Activated CD4-positive, alpha-beta T cell treated with anti-CD3 and anti-CD28 coated beads, Interleukin-2, Interleukin-6, amounts not matched to agents 100 ng/mL and 50 ng/mL, durations not matched to agents 16 hours and 8 hours (primary cell): ENCODE measurements at regions not wholly inside any gene's neighbourhood (a gene's known extent, or its start where the extent isn't known, plus 50 kb on each side); places are given as distances from the start of the nearest gene placed in this dataset.
"Not testable (repeated sequence)": the region's sequence is repeated elsewhere in the genome, so short reads cannot be mapped to it uniquely, and the experiment has no call there.

Experiments
- DNase-seq: peaks from one replicate; pipeline ENCODE4 v3.0.0-alpha.2; 2020

DNA sequence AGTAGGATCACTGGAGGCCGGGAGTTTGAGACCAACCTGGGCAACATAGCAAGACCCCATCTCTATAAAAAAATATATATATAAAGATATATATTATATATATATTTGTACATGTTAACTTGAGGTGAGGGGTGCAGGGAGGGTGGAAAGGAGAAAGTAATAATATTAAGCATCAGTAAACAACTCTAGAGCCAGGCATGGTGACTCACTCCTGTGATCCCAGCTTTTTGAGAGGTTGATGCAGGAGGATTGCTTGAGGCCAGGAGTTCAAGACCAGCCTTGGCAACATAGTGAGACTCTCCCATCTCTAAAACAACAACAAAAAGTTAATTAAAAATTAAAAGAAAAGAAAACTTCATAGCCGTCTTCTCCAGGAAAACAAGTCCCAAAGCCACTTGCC is 61.7 kb upstream of the SMURF2 start:
- DNase-seq, result no peak

DNA sequence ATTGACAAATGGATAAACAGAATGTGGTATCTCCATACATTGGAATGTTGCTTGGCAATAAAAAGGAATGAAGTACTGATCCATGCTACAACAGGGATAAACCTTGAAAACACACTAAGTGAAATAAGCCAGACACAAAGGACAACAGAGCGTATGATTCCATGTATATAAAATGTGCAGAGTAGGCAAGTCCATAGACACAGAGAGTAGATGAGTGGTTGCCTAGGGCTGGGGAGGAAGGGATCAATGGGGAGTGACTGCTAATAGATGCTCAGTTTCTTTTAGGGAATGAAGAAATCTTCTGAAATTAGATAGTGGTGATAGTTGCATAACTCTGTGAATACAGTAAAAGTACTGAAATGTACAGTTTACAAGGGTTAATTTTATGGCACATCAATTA is 59.4 kb upstream of the SMURF2 start:
- not testable (repeated sequence) for DNase-seq

DNA sequence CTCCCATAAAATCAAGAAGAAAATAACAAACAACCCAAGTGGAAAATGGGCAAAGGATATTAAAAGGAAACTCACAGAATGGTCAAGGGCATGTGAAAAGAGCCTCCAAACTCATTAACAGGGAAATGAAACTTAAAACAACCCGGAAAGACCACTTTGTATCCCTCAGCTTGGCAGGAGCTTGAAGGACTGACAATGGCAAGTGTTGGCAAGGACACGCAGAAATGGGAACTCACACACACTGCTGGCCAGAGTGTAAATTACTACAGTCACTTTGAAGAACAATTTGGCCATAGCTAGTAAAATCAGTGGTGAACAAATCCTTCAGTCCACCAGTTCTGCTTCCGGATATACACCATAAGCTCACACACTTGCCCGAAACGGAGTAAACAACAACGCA is 58.1 kb upstream of the SMURF2 start:
- not testable (repeated sequence) for DNase-seq

DNA sequence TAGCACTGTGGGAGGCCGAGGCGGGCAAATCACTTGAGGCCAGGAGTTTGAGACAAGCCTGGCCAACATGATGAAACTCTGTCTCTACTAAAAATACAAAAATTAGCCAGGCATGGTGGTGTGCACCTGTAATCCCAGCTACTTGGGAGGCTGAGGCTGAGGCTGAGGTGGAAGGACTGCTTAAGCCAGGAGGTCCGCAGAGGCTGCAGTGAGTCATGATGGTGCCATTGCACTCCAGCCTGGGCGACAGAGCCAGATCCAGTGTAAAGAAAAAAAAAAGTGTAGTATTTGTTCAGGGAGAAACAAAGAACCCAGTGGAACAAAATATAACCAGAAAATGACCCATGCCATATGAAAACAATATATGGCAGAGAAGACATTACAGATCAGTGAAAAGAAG is 57.4 kb upstream of the SMURF2 start:
- not testable (repeated sequence) for DNase-seq

DNA sequence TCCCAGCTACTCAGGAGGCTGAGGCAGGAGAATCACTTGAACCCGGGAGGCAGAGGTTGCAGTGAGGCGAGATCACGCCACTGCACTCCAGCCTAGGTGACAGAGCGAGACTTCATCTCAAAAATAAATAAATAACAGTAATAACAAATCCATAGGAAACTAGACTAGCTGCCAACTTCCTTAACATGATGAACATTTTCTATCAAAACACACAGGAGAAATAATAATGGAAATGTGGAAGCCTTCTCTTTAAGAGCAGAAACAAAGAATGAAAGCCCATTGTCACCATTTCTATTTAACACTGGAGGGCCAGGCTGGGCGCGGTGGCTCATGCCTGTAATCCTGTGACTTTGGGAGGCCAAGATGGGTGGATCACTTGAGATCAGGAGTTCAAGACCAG is 56.7 kb upstream of the SMURF2 start:
- not testable (repeated sequence) for DNase-seq

DNA sequence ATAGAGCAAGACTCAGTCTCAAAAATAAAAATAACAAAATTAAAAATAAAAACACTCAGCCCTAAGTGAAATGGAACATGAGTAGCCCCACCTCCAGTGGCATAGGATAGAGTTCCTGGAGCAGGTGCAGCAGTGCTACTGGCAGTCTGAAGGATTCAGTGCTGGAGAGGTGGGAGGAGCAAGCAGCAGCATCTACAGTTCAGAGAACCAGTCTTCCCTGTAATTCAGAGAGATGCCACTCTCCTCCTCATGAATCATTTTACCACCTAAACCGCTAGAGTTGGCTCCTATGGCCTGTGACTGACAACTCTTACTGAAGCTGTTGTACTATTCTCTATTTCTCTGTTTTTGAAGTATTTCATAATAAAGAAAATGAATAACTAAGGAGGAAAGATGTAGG is 56.0 kb upstream of the SMURF2 start:
- peak; percentile 27 for DNase-seq

DNA sequence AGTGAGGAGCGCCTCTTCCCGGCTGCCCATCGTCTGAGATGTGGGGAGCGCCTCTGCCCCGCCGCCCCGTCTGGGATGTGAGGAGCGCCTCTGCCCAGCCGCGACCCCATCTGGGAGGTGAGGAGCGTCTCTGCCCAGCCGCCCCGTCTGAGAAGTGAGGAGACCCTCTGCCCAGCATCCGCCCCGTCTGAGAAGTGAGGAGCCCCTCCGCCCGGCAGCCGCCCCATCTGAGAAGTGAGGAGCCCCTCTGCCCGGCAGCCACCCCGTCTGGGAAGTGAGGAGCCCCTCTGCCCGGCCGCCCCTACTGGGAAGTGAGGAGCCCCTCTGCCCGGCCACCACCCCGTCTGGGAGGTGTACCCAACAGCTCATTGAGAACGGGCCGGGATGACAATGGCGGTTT is 54.4 kb upstream of the SMURF2 start:
- not testable (repeated sequence) for DNase-seq

DNA sequence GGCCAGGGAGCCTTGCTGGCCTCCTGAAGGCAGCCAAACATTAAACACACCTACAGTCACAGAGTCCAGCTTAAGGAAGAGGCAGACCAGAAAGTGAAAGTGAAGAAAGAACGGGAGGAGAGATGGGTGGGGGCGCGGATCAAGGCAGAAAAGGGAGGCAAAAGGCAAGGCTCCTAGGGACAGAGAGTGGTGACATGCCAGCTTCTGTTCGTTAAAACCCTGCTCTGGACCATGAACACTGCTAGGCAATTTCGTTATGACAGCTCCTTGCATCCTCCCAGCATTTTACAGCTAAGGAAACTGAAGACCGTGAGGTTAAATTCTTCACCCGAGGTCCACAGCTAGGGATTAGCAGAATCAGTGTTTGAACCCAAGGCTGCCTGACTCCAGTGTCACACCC is 51.7 kb upstream of the SMURF2 start:
- DNase-seq, result peak; percentile 53

DNA sequence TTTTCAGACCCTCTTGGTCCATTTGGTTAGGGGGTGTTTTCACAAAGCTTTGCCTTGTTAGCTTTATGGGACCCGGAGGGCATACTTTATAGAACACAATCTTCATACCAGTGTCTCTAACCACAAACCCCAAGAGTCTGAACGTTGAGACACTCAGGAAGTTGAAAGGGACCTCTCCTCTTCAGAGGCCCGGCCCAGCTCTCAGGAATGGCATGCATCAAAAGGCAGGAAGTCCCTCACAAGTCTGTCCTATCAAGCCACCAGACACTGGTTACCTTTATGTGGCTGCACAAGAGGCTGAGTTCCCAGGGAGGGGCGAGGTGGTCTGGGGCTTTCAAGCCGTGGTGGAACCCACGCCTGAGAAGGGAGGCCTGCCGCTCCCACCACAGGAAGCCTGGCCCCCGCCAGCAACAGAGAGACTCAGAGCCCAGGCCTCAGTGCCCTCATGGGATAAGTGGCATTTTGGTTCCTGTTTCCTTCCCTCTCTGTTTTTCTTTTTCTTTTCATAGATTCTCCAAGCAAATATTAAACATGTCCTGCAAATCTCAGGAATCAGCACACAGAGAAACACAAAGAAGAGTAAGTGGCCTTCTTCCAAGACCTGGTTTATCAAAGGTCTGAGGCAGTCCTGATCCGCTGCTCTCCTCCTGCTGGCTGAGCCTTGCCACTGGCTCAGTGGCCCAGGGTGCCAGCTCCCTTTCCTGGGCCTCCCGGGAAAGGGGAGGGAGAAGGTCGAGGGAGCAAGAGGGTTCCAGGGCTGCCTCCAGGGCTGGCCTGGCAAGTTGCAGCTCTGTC is 50.6 kb upstream of the SMURF2 start:
- peak; percentile 34 for DNase-seq
